H1 (cell line): ENCODE measurements at regions not wholly inside any gene's neighbourhood (a gene's known extent, or its start where the extent isn't known, plus 50 kb on each side); places are given as distances from the start of the nearest gene placed in this dataset.

Source experiments
- CTCF ChIA-PET: fragments of 300-600 bp; sonication (Branson Sonifier 250); formaldehyde crosslinking; loops from one replicate; lab custom pipeline; 2021; ENCODE audit not compliant: partially characterized antibody; lab: Charles Lee
- POLR2A ChIA-PET: fragments of 300-600 bp; sonication (Branson Sonifier 250); formaldehyde crosslinking; loops from one replicate; lab custom pipeline; 2021; ENCODE audit warnings: inconsistent platforms; ENCODE audit not compliant: partially characterized antibody; lab: Charles Lee
- DNase-seq, 2 experiments: peaks; one replicate each; pipeline versions ENCODE4 v3.0.0 to v3.0.0-alpha.2; 2010 to 2022; ENCODE audit warnings: low spot score in 2 of 2, low read depth in 1 of 2, mixed read lengths in 1 of 2
- FAIRE-seq: peaks from 2 replicates; lab custom pipeline; 2011; peaks lifted over from hg19 to GRCh38; lab: Jason Lieb, UNC
- H2AFZ ChIP-seq: 2 replicates; pipeline ENCODE4 v1.8.1; 2012; ENCODE audit warnings: low read length, inconsistent platforms
- H2AK5ac ChIP-seq: 2 replicates; pipeline ENCODE4 v1.6.1; 2013; ENCODE audit warnings: low read depth, low read length
- H2BK120ac ChIP-seq: replicated peaks from 2 replicates; pipeline ENCODE3; 2013; ENCODE audit warnings: low read depth, low read length, inconsistent platforms
- H2BK12ac ChIP-seq: 2 replicates; pipeline ENCODE4 v1.6.1; 2013; ENCODE audit warnings: low read depth, low read length
- H2BK15ac ChIP-seq: 2 replicates; pipeline ENCODE4 v1.6.1; 2013; ENCODE audit warnings: low read length
- H2BK20ac ChIP-seq: 2 replicates; pipeline ENCODE4 v1.6.1; 2013; ENCODE audit warnings: low read length
- H2BK5ac ChIP-seq: 2 replicates; pipeline ENCODE4 v1.6.1; 2013; ENCODE audit warnings: low read depth, low read length
- H3K14ac ChIP-seq: 2 replicates; pipeline ENCODE4 v1.6.1; 2013; ENCODE audit warnings: inconsistent platforms; ENCODE audit not compliant: insufficient read length
- H3K18ac ChIP-seq: 2 replicates; pipeline ENCODE4 v1.6.1; 2013; ENCODE audit warnings: low read length; ENCODE audit errors: extremely low read depth
- H3K23ac ChIP-seq: 2 replicates; pipeline ENCODE4 v1.6.1; 2013; ENCODE audit warnings: inconsistent platforms; ENCODE audit not compliant: insufficient read length
- H3K23me2 ChIP-seq: 2 replicates; pipeline ENCODE4 v1.6.1; 2013; ENCODE audit warnings: low read depth, low read length
- H3K27ac ChIP-seq: 2 replicates; pipeline ENCODE4 v1.6.1; 2011; ENCODE audit warnings: low read depth, low read length, inconsistent platforms
- H3K27me3 ChIP-seq, 4 experiments: replicated peaks in 1 of 4; 1 replicate in 1 of 4; 2 replicates in 3 of 4; pipeline versions ENCODE4 v1.6.1 to v1.8.1; 2011 to 2013; ENCODE audit warnings: low read length in 3 of 4, mild to moderate bottlenecking in 3 of 4, inconsistent platforms in 2 of 4, mixed read lengths in 2 of 4, moderate library complexity in 1 of 4; ENCODE audit not compliant: control insufficient read depth in 3 of 4, insufficient read depth in 3 of 4; ENCODE audit errors: extremely low read depth in 1 of 4
- H3K36me3 ChIP-seq, 4 experiments: 2 replicates each; pipeline versions ENCODE4 v1.6.1 to v1.8.1; 2011 to 2013; ENCODE audit warnings: mild to moderate bottlenecking in 4 of 4, low read length in 3 of 4, moderate library complexity in 2 of 4, control low read depth in 1 of 4, inconsistent platforms in 1 of 4; ENCODE audit not compliant: insufficient read depth in 4 of 4, control insufficient read depth in 2 of 4
- H3K4ac ChIP-seq: replicated peaks from 2 replicates; pipeline ENCODE3; 2013; ENCODE audit warnings: low read length, low read depth, mixed read lengths, inconsistent platforms; ENCODE audit not compliant: insufficient read length
- H3K4me1 ChIP-seq, 4 experiments: replicated peaks in 1 of 4; 1 replicate in 1 of 4; 2 replicates in 3 of 4; pipeline versions ENCODE4 v1.6.1 to v1.8.1; 2011 to 2013; ENCODE audit warnings: low read length in 3 of 4, inconsistent platforms in 2 of 4, mixed read lengths in 1 of 4; ENCODE audit not compliant: insufficient read depth in 4 of 4, control insufficient read depth in 3 of 4
- H3K4me2 ChIP-seq, 2 experiments: 2 replicates each; pipeline versions ENCODE4 v1.6.1 to v1.8.1; 2011 to 2013; ENCODE audit warnings: low read depth in 2 of 2, low read length in 2 of 2, control low read depth in 1 of 2, inconsistent platforms in 1 of 2, mild to moderate bottlenecking in 1 of 2; ENCODE audit not compliant: insufficient read depth in 1 of 2
- H3K4me3 ChIP-seq, 4 experiments: fragments of 200-600, 300-600 bp in 1 of 4; sonication (generic), shearing (Covaris generic), sonication (Bioruptor Twin) in 1 of 4; 2 replicates each; pipeline versions ENCODE4 v1.5.1 to v1.8.1; 2011 to 2016; ENCODE audit warnings: low read length in 4 of 4, low read depth in 3 of 4, control low read depth in 2 of 4, inconsistent platforms in 2 of 4, mild to moderate bottlenecking in 2 of 4, mixed read lengths in 1 of 4, moderate library complexity in 1 of 4; ENCODE audit not compliant: insufficient read depth in 2 of 4; ENCODE audit errors: extremely low read depth in 1 of 4
- H3K56ac ChIP-seq: replicated peaks from 2 replicates; pipeline ENCODE3; 2013; ENCODE audit warnings: low read depth, mild to moderate bottlenecking, mixed read lengths, low read length, inconsistent platforms; ENCODE audit not compliant: insufficient read length
- H3K79me1 ChIP-seq: 2 replicates; pipeline ENCODE4 v1.6.1; 2013; ENCODE audit warnings: low read depth, low read length, control low read depth
- H3K79me2 ChIP-seq, 2 experiments: 2 replicates each; pipeline versions ENCODE4 v1.6.1 to v1.8.1; 2012 to 2013; ENCODE audit warnings: low read length in 2 of 2, mild to moderate bottlenecking in 2 of 2, inconsistent platforms in 1 of 2; ENCODE audit not compliant: insufficient read depth in 2 of 2, control insufficient read depth in 1 of 2
- H3K9ac ChIP-seq, 4 experiments: replicated peaks in 1 of 4; 1 replicate in 1 of 4; 2 replicates in 3 of 4; pipeline versions ENCODE4 v1.6.1 to v1.8.1; 2011 to 2013; ENCODE audit warnings: low read depth in 3 of 4, low read length in 3 of 4, control low read depth in 2 of 4, mild to moderate bottlenecking in 2 of 4, moderate library complexity in 2 of 4, inconsistent platforms in 1 of 4; ENCODE audit errors: extremely low read depth in 1 of 4
- H3K9me3 ChIP-seq, 2 experiments: 2 replicates each; pipeline versions ENCODE4 v1.6.1 to v1.8.1; 2012 to 2013; ENCODE audit warnings: mild to moderate bottlenecking in 2 of 2, moderate library complexity in 2 of 2, control low read depth in 1 of 2, inconsistent platforms in 1 of 2, low read depth in 1 of 2, low read length in 1 of 2, mixed read lengths in 1 of 2; ENCODE audit not compliant: insufficient read depth in 2 of 2
- H4K20me1 ChIP-seq, 2 experiments: replicated peaks in 1 of 2; 2 replicates each; pipeline versions ENCODE3 to v1.8.1; 2011 to 2013; ENCODE audit warnings: inconsistent platforms in 2 of 2, low read length in 2 of 2, mild to moderate bottlenecking in 1 of 2; ENCODE audit not compliant: insufficient read depth in 2 of 2, control insufficient read depth in 1 of 2
- H4K5ac ChIP-seq: 2 replicates; pipeline ENCODE4 v1.6.1; 2013; ENCODE audit warnings: low read length, low read depth, mixed read lengths, inconsistent platforms; ENCODE audit not compliant: insufficient read length
- H4K8ac ChIP-seq: 2 replicates; pipeline ENCODE4 v1.8.0; 2013; ENCODE audit warnings: mild to moderate bottlenecking, moderate library complexity, low read length, inconsistent platforms; ENCODE audit not compliant: insufficient read depth; ENCODE audit errors: extremely low read depth
- H4K91ac ChIP-seq: replicated peaks from 2 replicates; pipeline ENCODE3; 2013; ENCODE audit warnings: low read length, mixed read lengths, inconsistent platforms; ENCODE audit not compliant: insufficient read length
- BCL11A ChIP-seq, 2 experiments: IDR thresholded peaks; one replicate each; pipeline ENCODE4 v1.6.1; 2011; ENCODE audit warnings: low read depth in 2 of 2, low read length in 2 of 2, mild to moderate bottlenecking in 2 of 2
- HDAC6 ChIP-seq: IDR thresholded peaks from one replicate; pipeline ENCODE4 v1.7.1; 2012; ENCODE audit warnings: low read depth, mild to moderate bottlenecking, inconsistent platforms, low read length, moderate library complexity
- JUND ChIP-seq: IDR thresholded peaks from 2 replicates; pipeline ENCODE4 v1.6.1; 2011; ENCODE audit warnings: mild to moderate bottlenecking, improper control_type of control experiment, low read length
- RAD21 ChIP-seq, 2 experiments: IDR thresholded peaks in 1 of 2; conservative IDR thresholded peaks in 1 of 2; 2 replicates each; pipeline ENCODE4 v1.6.1; 2011; ENCODE audit warnings: low read depth in 2 of 2, low read length in 2 of 2, improper control_type of control experiment in 1 of 2, inconsistent platforms in 1 of 2, mild to moderate bottlenecking in 1 of 2, moderate library complexity in 1 of 2
- YY1 ChIP-seq: IDR thresholded peaks from 2 replicates; pipeline ENCODE4 v1.6.1; 2011; ENCODE audit warnings: low read depth, mild to moderate bottlenecking, low read length
- WGBS, 2 experiments: shearing (Covaris generic) in 1 of 2; methylation state at CpG; one replicate each; pipeline versions ENCODE4 v1.1.6 to v1.1.7; 2013 to 2015; ENCODE audit warnings: low lambda C conversion rate in 2 of 2, mixed read lengths in 2 of 2, inconsistent platforms in 1 of 2, low coverage in 1 of 2, missing lambda C conversion rate in 1 of 2; ENCODE audit not compliant: insufficient replicate concordance in 2 of 2, insufficient coverage in 1 of 2, insufficient read length in 1 of 2; ENCODE audit errors: extremely low coverage in 1 of 2, missing lambda C conversion rate in 1 of 2; 5-methylcytosine and 5-hydroxymethylcytosine counted together
- TF ChIP-seq, protein P1 (sequence below), 3 experiments: IDR thresholded peaks; 1 replicate in 2 of 3; 2 replicates in 1 of 3; pipeline versions ENCODE4 v1.5.1 to v1.6.1; 2011; ENCODE audit warnings: low read length in 3 of 3, mild to moderate bottlenecking in 3 of 3, inconsistent platforms in 2 of 3, low read depth in 1 of 3, moderate library complexity in 1 of 3; ENCODE audit not compliant: insufficient read depth in 1 of 3; ENCODE audit errors: control extremely low read depth in 1 of 3

DNA sequence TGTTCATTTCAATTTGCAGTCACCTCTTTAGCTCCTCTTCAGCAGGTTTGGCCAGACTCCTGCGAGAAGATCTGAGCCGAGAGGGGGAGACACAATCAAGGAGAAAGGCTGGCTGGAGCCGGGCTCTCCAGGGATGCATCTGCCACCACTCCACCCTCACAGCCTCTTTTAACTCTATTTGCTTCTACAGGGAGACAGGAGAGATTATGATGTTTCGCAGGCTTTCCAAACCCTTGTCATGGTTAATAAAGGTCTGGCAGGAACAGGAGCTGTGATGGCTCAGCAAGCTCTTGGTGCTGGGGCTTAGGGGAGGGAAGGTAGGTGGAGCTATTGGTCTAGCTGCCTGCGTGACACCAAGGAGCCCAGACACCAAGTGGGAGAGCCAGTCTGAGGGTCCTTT lies 448.1 kb upstream of the PODXL start:
- 74% methylated on average over 5 of the region's 5 CpGs; no CpG with 5 or more reads in 1 of the 2 experiments for WGBS, 2 experiments

More for the DNA sequence above, 448.1 kb upstream of the PODXL start:
- H3K9me3 ChIP-seq: no peaks in the 10 kb centered on the region
- H3K23me2 ChIP-seq: no peaks in the 10 kb centered on the region; the same call in 1 of the 2 replicates
- H3K9ac ChIP-seq: no peak overlapping the region
- H3K27ac ChIP-seq: no peak overlapping the region
- H2AFZ ChIP-seq: peak overlapping the region; percentile 95
- no peak overlapping the region for H3K4ac ChIP-seq
- no peaks in the 10 kb centered on the region for H3K36me3 ChIP-seq
- H3K79me2 ChIP-seq: no peaks in the 10 kb centered on the region
- H4K91ac ChIP-seq: no peak overlapping the region
- H2BK12ac ChIP-seq: no peak overlapping the region
- no peak for FAIRE-seq
- POLR2A ChIA-PET: no interaction called here
- H3K4me3 ChIP-seq: no peak overlapping the region
- no peaks in the 10 kb centered on the region for H3K4me1 ChIP-seq
- H3K14ac ChIP-seq: no peak overlapping the region
- CTCF ChIA-PET: interaction anchor here (0.5 to 1.8 kb wide), 16 partner anchors 12 to 576 kb away, joined by 3 to 8 read pairs (median 3); no protein-coding TSS in a partner anchor
- H2BK120ac ChIP-seq: no peak overlapping the region
- H3K27me3 ChIP-seq: no peaks in the 10 kb centered on the region
- H4K8ac ChIP-seq: no peak overlapping the region
- no peak overlapping the region for H2BK20ac ChIP-seq
- no peak overlapping the region for H3K18ac ChIP-seq
- no peak overlapping the region for H4K5ac ChIP-seq
- H2AK5ac ChIP-seq: no peak overlapping the region
- no peak overlapping the region for H3K23ac ChIP-seq
- no peaks in the 10 kb centered on the region for H4K20me1 ChIP-seq
- no peak overlapping the region for H2BK5ac ChIP-seq
- no peak overlapping the region for H3K56ac ChIP-seq
- TF ChIP-seq, protein P1, sequence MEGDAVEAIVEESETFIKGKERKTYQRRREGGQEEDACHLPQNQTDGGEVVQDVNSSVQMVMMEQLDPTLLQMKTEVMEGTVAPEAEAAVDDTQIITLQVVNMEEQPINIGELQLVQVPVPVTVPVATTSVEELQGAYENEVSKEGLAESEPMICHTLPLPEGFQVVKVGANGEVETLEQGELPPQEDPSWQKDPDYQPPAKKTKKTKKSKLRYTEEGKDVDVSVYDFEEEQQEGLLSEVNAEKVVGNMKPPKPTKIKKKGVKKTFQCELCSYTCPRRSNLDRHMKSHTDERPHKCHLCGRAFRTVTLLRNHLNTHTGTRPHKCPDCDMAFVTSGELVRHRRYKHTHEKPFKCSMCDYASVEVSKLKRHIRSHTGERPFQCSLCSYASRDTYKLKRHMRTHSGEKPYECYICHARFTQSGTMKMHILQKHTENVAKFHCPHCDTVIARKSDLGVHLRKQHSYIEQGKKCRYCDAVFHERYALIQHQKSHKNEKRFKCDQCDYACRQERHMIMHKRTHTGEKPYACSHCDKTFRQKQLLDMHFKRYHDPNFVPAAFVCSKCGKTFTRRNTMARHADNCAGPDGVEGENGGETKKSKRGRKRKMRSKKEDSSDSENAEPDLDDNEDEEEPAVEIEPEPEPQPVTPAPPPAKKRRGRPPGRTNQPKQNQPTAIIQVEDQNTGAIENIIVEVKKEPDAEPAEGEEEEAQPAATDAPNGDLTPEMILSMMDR (IDR thresholded peaks at IDR 0.05; ENCODE audit: control extremely low read depth in 1 of 3, insufficient read depth in 1 of 3, low read depth in 1 of 3, low read length in 3 of 3): peak in 2 of 3 experiments; percentile 4 to 5; a peak in 2 of 4 replicates
- TF ChIP-seq RAD21 (IDR thresholded peaks at IDR 0.05 in 1 of 2, conservative IDR thresholded peaks at IDR 0.05 in 1 of 2; ENCODE audit: low read depth in 2 of 2, low read length in 2 of 2) (peak; percentile 16 to 37), BCL11A (IDR thresholded peaks at IDR 0.05; ENCODE audit: low read depth in 2 of 2, low read length in 2 of 2) (no peak), YY1 (no peak), JUND (no peak), HDAC6 (no peak)
- TF ChIP-seq, all 59 proteins: peak for 2
- Histone ChIP-seq H3K79me1 (no peaks in the 10 kb centered on the region), H3K4me2 (no peak overlapping the region), H2BK15ac (no peak overlapping the region)
- DNase-seq: no peak
